ENCODE measurements at regions not wholly inside any gene's neighbourhood (a gene's known extent, or its start where the extent isn't known, plus 50 kb on each side); places are given as distances from the start of the nearest gene placed in this dataset.

- TF ChIP-seq CTCF (IDR thresholded peaks at IDR 0.05), result no peak
- no peak for TF ChIP-seq POLR2A (IDR thresholded peaks at IDR 0.05)
Observed at GRCh38 chr2:128970332-128971116, 651.9 kb upstream of the HS6ST1 start.

Data from right lobe of liver (tissue), 4 donors.